IPS-NIHi11 (cell line): ENCODE measurements at regions not wholly inside any gene's neighbourhood (a gene's known extent, or its start where the extent isn't known, plus 50 kb on each side); places are given as distances from the start of the nearest gene placed in this dataset.
A peak's percentile ranks its signal among the peaks of the same experiment; 100 is the strongest.
"Not testable (repeated sequence)": the region's sequence is repeated elsewhere in the genome, so short reads cannot be mapped to it uniquely, and the experiment has no call there.

ENCODE experiments used
- DNase-seq: peaks from one replicate; pipeline ENCODE4 v3.0.0; 2012; ENCODE audit warnings: mixed read lengths, low spot score

DNA sequence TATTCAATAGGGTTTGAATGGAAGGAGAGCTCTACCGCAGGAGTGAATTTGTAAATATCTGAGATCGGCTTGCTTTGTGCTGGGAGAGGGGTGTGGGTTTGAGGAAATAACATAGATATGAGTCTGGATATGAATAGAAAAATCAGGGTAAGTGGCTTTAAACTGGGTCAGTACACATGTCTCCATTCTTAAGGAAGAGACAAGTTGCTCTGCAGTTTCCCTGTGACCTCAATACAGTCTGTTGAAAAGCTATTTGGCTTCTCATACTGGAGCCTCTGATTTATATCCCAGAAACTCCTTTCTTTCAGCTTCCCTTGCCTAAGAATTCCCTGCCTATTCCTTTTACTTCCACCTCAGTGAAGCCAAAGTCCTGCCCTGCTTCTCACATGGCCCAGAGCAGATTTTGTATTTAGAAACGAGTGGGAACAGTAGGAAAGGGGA lies 153.5 kb upstream of the ATF7IP start:
- DNase-seq, result no peak

DNA sequence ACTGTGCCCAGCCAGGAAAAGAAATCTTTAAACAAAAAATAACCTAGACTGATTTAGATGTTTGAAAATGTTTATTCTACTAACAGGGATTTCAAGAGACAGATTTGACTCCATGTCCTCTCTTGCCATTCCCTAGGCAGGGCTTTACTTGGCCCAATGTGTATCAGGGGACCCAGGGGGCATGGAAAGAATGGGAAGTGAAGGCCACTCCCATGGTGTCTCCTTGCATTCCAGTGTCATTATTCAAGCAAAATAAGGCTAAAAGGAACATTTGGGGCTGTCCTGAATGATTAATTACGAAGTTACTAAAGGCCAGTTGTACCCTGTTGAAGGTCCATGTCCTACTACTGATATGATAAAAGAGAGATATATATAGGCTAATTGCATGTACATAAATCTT lies 151.9 kb upstream of the ATF7IP start:
- DNase-seq, result peak; percentile 55

DNA sequence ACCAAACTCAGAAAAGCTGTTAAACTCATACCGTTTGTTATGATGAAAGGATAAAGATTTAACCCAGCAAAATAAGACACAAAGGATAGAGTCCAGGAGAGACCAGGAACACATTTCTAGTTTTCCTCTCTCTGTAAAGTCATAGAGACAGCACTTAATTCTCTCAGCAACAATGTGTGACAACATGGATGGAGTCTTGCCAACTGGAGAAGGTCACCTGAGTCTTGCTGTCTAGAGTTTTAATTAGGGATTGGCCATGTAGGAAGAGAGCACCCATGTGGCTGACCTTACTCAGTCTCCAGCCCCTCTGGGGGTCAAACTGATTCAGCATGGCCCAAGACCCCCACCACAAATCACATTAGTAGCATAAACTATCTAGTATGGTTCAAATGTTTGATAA lies 151.0 kb upstream of the ATF7IP start:
- no peak for DNase-seq

DNA sequence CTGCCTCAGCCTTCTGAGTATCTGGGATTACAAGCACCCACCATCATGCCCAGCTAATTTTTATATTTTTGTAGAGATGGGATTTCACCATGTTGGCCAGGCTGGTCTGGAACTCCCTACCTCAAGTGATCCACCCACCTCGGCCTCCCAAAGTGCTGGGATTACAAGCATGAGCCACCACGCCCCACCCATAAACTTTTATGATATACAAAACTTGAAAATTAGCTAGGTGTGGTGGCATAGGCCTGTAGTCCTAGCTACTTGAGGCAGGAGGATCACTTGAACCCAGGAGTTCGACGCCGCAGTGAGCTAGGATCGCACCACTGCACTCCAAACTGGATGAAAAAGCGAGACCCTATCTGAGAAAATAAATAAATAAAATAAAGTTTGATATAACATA lies 149.5 kb upstream of the ATF7IP start:
- not testable (repeated sequence) for DNase-seq

DNA sequence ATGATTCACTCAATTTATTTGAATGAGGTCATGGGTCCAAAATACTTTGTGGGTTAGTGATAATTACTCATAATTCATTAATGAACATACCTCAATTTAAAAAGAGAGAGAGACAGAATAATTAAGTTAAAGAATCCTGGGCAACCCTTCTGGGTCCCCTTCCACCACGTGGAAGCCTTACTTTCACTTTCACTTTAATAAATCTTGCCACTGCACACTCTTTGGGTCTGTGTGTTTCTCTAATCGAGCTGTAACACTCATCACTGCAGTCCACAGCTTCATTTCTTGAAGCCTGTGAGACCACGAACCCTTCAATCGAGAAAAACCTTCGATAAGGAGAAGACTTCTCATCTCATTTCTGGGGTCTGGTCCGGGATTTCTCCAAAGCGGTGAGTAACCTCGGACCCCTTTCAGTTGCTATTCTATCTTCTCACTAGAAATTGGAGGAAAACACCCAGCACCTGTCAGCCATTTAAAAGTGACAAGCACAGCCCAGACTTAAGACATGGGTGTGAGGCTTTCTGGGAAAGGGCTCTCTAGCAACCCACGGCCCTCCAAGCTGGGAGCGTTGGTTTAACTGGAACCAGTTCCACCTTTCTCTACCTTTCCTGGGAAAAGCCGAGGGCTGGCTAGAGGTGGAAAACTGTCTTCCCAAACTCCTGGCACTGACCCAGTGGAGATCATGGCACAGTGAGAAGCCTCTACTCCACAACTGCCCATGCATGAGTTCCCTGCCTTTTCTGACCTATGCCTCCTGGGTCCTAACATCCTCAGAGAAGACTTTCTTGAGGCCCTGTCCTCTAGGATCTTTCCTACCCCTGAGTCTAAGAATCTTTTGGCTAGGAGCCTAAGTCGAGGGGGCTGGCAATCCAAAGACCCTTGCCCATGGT lies 148.8 kb upstream of the ATF7IP start:
- DNase-seq, result no peak

DNA sequence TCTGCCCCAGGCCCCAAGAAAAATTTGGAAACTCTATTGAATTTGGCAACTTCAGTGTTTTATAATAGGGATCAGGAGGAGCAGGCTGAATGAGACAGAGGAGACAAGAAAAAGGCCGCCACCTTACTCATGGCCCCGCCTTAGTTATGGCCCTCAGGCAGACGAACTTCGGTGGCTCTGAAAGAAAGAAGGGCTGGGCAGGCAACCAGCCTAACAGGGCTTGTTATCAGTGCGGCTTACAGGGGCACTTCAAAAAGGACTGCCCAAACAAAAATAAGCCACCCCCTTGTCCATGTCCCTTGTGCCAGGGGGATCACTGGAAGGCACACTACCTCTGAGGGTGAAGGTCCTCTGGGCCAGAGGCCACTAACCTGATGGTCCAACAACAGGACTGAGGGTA lies 146.3 kb upstream of the ATF7IP start:
- DNase-seq, result no peak

DNA sequence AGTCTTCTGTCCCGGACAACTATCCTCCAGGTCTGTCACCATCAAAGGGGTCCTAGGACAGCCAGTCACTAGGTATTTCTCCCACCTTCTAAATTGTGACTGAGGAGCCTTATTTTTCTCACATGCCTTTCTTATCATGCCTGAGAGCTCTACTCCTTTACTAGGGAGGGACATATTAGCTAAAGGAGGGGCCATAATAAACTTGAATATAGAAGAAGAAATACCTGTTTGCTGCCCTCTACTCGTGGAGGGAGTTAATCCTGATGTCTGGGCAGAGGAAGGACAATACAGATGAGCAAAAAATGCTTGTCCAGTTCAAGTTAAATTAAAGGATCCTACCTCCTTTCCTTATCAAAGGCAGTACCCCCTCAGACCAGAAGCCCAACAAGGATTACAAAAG lies 145.8 kb upstream of the ATF7IP start:
- DNase-seq, result not testable (repeated sequence)

DNA sequence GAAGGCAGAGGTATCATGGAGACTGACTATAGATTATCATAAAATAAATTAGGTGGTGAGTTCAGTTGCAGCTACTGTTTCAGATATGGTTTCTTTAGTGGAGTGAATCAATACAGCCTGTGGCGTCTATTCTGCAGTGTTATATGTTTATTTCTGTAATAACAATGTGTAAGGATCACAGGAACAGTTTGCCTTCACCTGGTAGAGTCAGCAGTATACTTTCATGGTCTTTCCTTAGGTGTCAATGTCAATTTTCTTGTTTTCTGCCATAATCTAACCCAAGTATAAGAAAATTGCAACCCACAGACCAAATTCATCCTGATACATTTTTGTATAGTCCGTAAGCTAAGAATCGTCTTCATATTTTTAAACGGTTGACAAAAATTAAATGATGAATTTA lies 140.4 kb upstream of the ATF7IP start:
- DNase-seq, result no peak

DNA sequence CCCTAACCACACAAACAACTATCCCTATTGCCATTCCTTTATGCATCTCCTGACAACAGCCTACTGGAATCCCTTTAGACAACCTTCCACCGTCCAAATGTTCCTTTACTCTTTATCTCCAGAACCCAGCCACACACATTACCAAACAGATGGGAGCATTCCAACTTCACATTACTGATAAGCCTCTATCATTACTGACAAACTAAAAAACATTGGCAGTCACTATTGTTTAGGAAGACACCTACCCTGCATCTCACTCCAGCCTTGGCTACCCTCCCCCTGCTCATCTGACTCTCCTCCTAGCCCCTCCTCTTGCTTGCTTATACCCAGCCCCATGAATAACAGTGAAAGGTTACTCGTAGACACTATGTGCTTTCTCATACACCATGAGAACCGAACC lies 130.3 kb upstream of the ATF7IP start:
- not testable (repeated sequence) for DNase-seq

DNA sequence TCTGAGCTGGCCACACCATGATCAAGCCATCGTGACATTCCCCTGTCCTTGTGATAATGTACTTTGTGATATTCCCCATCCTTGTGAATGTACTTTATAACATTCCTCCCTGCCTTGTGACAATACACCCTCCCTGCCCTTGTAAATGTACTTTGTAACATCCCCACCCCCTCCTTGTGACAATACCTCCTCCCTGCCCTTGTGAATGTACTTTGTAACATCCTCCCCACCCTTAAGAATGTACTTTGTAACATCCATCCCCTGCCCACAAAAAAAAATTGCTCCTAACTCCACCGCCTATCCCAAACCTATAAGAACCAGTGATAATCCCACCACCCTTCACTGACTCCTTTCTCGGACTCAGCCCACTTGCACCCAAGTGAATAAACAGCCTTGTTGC lies 128.8 kb upstream of the ATF7IP start:
- not testable (repeated sequence) for DNase-seq

DNA sequence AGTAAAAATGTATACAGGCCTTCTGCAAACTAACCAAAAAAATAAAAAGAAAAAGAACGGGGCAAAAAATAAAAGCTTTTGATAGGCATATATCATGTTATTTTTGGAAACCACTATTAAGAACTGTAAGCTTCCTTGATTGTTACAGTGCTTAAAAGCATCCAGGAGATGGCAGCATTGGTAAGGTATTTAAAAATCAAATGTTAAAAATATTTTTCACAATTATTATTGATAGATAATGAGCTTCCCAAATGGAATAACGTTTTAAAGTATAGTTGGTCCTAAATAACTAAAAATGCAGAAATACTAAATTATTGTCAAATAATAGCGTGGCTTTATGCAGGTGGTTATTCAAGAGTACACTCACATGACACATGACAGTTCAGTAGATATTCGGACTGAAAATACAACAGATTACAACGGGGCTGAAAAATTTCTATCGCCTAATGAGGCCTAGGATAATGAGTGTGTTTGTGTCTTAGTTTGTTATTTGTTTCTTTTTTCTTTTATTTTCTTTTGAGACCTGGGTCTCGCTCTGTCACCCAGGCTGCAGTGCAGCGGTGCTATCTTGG lies 127.2 kb upstream of the ATF7IP start:
- no peak for DNase-seq

DNA sequence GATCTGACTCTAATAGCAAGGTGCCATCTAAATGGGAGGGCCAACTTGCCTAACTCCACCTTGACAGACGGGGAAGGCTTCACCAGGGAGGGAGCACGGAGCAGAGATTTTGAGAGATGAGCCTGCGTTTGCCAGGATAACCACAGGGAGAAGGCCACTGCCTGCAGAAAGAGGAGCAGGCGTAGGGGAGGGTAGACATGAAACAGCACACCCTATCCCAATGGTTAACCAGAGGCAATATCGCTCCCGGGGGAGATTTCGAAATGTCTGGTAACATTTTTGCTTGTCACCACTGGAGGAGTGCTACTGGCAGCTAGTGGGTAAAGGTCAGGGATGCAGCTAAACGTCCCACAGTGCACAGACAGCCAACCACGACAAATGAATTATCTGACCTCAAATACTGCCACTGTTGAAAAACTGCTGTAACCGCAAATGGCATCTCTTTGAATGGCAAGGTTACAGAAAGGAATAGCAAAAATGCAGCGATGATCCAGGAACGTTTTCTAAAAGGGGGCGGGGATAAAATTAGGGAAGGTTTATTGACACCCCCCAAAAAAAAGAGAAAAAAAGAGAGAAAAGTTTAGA lies 126.0 kb upstream of the ATF7IP start:
- peak; percentile 30 for DNase-seq

DNA sequence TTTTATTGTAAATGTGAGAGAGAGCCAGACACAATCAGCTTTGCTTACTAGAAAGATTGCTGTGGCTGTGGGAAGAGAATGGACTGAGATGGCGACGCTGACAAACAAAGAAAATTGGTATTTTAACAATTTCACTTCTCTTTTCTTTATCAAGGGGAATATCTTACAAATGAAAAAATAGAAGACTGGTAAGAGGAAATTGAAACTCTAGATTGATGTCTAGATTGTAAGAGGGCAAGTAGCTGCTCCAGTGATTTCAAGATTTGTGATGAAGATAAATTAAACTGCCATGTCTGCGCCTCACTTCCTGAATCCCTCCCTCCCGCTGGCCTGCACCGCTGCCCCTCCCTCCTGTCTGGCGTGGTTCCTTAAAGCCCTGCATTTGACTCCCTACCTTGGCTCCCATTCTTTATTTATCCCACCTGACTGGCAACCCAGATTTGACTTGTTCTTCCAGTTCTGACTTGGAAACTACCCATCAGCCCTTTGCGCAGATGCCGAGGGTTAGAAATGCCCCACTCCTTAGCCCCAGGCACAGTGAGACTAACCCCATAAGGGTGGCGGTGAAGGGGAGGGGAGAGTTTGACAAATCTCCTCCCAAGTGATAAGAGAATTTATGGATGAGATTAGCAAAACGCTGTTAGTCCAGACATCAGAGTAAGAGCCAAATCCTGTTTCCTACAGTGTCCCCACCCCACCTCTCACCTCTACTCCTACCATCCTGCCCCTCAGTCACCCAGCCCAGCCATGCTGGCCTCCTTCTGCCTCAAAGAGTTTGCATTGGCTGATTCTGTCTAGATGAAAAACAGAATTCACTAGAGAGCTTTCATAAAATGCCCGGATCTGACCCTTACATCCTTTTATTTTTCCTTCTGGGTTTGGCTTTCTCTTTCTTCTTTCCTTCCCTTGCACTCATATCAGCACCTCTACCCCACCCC lies 125.3 kb upstream of the ATF7IP start:
- peak; percentile 65 for DNase-seq

DNA sequence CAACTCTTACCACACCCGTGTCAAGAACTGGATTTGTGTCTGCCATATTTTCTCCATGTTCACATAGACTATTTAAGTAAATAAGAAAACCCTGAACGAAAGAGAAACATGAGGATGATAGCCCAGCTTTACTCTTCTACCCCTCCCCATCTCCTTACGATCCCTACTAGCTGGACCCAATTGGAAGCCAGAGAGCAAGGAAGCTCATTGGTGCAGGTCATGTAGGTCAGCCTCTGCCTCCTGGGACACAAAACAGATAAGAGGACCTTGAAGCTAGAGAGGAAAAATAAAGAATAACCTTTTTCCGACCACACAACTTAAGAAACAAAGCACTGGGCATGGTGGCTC lies 124.6 kb upstream of the ATF7IP start:
- no peak for DNase-seq

DNA sequence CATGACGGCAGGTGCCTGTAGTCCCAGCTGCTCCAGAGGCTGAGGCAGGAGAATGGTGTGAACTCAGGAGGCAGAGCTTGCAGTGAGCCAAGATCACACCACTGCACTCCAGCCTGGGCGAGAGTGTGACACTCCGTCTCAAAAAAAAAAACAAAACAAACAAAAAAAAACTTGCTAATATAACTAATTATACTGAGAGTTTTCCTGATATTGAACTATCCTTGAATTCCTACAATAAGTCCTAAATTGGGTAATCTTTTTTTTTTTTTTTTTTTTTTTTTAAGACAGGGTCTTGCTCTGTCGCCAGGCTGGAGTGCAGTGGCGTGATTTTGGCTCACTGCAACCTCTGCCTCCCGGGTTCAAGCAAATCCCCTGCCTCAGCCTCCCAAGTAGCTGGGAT lies 122.7 kb upstream of the ATF7IP start:
- DNase-seq, result not testable (repeated sequence)

DNA sequence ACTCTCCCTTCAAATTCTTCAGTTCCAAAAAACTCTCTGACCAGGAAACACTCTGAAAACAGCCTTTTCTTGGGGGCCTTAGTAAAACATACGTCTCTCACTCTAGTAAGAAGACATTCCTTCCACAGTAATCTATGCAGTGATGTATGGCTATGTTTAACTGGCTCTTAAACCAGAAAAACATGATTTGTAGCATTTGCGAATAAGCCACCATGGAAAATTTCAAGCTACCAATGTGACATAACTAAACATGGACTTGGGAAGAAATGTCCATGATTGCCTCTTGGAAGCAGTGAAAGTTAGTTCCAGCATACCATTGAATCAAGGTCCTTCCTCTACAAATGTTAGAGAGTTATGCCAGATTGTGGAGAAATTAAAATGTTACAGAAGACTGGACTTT lies 121.5 kb upstream of the ATF7IP start:
- DNase-seq, result no peak

DNA sequence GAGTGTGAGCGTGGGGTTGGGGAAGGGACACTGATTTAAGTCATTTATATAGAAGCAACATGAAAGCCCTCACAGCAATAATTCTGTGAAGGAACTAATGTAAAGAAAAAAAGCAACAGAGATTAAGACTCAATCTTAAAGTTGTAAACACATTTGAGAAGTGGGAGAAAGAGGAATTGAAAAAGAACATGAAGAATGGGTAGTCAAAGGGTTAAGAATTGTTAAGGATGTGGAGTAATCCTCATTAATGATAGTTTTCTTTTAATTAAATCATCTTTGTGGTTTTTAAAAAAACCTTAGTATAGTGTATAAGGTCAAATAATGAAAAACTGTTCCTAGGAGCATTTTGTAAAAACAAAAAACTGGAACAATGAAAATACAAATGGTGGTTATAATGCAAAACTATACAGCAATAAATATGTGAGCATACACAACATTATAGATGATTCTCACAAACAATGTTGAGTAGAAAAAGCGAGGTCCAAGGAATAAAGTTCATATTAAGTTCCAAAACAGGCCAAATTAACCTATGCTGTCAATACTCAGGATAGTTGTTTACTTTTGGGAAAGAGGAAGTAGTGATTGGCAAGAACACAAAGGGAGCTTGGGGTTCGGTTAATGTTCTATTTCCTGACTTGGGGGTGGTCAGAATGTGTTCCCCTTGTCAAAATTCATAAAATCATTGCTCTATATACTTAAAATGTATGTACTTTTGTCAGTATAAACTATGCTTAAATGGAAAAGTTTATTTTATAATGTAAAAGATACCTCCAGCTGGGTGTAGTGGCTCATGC lies 120.4 kb upstream of the ATF7IP start:
- DNase-seq, result no peak

DNA sequence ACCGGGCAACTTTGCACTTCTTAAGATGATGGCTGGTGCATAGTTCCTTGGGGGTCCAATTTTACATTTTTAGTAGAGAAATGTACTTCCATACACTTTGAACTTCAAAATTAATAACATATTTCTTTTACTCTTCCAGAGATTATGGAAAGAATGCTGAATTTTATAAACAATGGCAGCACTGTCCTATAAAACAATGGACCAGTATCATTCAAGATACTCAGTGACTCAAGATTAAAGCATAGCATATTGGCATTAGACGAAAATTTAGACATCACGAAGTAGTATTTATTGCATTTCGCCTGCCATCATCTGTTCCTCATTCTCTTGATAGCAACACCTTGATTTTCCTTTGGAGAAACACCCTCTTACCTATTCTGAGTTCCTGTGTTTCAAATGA lies 118.3 kb upstream of the ATF7IP start:
- DNase-seq, result no peak

DNA sequence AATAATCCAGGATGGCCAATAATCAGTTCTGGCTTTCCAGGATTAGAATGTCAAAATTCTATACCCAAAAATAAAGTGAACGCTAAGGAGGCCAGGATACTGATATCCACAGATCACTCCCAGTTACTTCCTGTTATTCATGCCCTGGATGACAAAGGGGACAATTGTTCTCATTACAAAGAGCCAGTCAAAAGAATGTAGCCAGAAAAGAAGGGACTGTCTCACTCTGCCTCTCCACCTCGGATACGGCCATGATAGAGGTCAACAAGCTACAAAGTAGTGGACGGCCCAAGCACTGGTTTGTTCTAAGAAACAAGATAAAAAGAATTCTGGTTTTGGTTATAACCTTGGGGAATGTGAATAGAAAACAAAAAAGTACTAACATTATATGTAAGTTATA lies 116.1 kb upstream of the ATF7IP start:
- peak; percentile 42 for DNase-seq

DNA sequence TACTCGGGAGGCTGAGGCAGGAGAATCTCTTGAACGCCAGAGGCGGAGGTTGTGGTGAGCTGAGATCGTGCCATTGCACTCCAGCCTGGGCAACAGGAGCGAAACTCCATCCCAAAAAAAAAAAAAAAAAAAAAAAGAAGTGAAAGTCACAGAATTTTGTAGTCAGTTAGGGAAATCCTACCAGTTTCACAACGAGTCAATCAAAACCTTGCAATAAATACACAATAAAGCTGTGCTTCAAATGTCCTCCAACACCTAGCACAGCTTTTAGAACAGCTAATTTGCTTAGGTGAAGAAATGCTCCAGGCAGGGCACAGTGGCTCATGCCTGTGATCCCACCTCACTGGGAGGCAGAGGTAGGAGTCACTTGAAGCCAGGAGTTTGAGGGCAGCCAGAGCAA lies 112.8 kb upstream of the ATF7IP start:
- no peak for DNase-seq

DNA sequence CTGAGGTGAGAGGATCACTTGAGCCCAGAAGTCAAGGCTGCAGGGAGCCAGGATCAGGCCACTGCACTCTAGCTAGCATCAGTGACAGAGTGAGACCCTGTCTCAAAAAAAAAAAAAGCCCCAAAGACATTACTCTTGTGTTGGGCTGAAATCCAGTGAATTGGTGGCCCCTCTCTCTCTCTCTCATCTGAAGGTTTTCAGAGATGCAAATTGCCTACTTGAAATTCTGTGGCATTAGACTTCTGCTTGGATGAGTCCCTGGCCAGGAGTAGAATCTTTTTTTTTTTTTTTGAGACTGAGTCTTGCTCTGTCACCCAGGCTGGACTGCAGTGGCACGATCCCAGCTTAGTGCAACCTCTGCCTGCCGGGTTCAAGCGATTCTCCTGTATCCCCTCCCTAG lies 112.0 kb upstream of the ATF7IP start:
- no peak for DNase-seq

DNA sequence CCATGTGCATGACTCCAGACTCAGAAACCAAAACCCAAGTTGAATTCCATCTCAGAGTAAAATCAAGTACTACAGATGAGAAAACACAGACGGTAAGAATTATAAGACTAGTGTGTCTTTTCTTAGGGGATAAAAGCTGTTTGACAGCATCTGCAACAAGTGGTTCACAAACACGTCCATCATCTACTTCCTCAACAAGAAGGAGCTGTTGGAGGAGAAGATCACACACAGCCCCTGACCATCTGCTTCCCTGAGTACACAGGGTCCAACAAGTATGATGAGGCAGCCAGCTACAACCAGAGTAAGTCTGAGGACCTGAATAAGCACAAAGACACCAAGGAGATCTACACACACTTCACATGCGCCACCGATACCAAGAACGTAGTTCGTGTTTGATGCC lies 110.7 kb upstream of the ATF7IP start:
- no peak for DNase-seq
